ENCODE measurements at regions not wholly inside any gene's neighbourhood (a gene's known extent, or its start where the extent isn't known, plus 50 kb on each side); places are given as distances from the start of the nearest gene placed in this dataset.
"Not testable (repeated sequence)": the region's sequence is repeated elsewhere in the genome, so short reads cannot be mapped to it uniquely, and the experiment has no call there.

- H3K4me3 ChIP-seq (replicated peaks; ENCODE audit: insufficient read depth, low read length), result no peak overlapping the region
- no peak overlapping the region for H3K27ac ChIP-seq (replicated peaks)
- TF ChIP-seq SPI1 (IDR thresholded peaks at IDR 0.05; ENCODE audit: borderline replicate concordance, low read depth) (no peak), GABPA (IDR thresholded peaks at IDR 0.05; ENCODE audit: low read depth) (no peak), CTCF (IDR thresholded peaks at IDR 0.05; ENCODE audit: insufficient read depth, low read length) (no peak), REST (IDR thresholded peaks at IDR 0.05; ENCODE audit: insufficient replicate concordance, low read depth) (no peak), POLR2AphosphoS5 (IDR thresholded peaks at IDR 0.05; ENCODE audit: low read depth) (no peak)
- DNase-seq (ENCODE audit: low read depth in 1 of 2, low spot score in 1 of 2), result no peak
- no peaks in the 10 kb centered on the region for H3K27me3 ChIP-seq (ENCODE audit: insufficient read depth, poor library complexity, severe bottlenecking)
Measured at GRCh38 chr1:163471779-163472650, 150.3 kb downstream of the NUF2 start.

- TF ChIP-seq REST (IDR thresholded peaks at IDR 0.05; ENCODE audit: insufficient replicate concordance, low read depth), result no peak
- no peak for TF ChIP-seq SPI1 (IDR thresholded peaks at IDR 0.05; ENCODE audit: borderline replicate concordance, low read depth)
- TF ChIP-seq CTCF (IDR thresholded peaks at IDR 0.05; ENCODE audit: insufficient read depth, low read length), result no peak
- TF ChIP-seq GABPA (IDR thresholded peaks at IDR 0.05; ENCODE audit: low read depth), result no peak
- TF ChIP-seq POLR2AphosphoS5 (IDR thresholded peaks at IDR 0.05; ENCODE audit: low read depth), result no peak
- no peak for DNase-seq (ENCODE audit: low read depth in 1 of 2, low spot score in 1 of 2)
- Histone ChIP-seq H3K27me3 (ENCODE audit: insufficient read depth, poor library complexity, severe bottlenecking) (no peaks in the 10 kb centered on the region), H3K27ac (replicated peaks) (no peak overlapping the region), H3K4me3 (replicated peaks; ENCODE audit: insufficient read depth, low read length) (no peak overlapping the region)
Measured at GRCh38 chr1:163472651-163473248, 151.0 kb downstream of the NUF2 start.

GRCh38 chr1:163477276-163477830 lies 155.6 kb downstream of the NUF2 start:
- DNase-seq (ENCODE audit: low read depth in 1 of 2, low spot score in 1 of 2), result no peak
- Histone ChIP-seq H3K27ac (replicated peaks) (no peak overlapping the region), H3K4me3 (replicated peaks; ENCODE audit: insufficient read depth, low read length) (no peak overlapping the region), H3K27me3 (ENCODE audit: insufficient read depth, poor library complexity, severe bottlenecking) (no peaks in the 10 kb centered on the region)
- TF ChIP-seq POLR2AphosphoS5 (IDR thresholded peaks at IDR 0.05; ENCODE audit: low read depth) (no peak), SPI1 (IDR thresholded peaks at IDR 0.05; ENCODE audit: borderline replicate concordance, low read depth) (no peak), GABPA (IDR thresholded peaks at IDR 0.05; ENCODE audit: low read depth) (no peak), CTCF (IDR thresholded peaks at IDR 0.05; ENCODE audit: insufficient read depth, low read length) (no peak), REST (IDR thresholded peaks at IDR 0.05; ENCODE audit: insufficient replicate concordance, low read depth) (no peak)

- H3K4me3 ChIP-seq (replicated peaks; ENCODE audit: insufficient read depth, low read length); H3K27ac ChIP-seq (replicated peaks): not testable (repeated sequence)
Measured at GRCh38 chr1:163498391-163499330, 176.9 kb downstream of the NUF2 start.

More at GRCh38 chr1:163498391-163499330, 176.9 kb downstream of the NUF2 start:
- H3K27me3 ChIP-seq (ENCODE audit: insufficient read depth, poor library complexity, severe bottlenecking); DNase-seq (ENCODE audit: low read depth in 1 of 2, low spot score in 1 of 2): not testable (repeated sequence)

Measured in HL-60 (cell line).